NCI-H2029 treated with DMSO at 0.1 percent for 48 hours (cell line): ENCODE measurements at regions not wholly inside any gene's neighbourhood (a gene's known extent, or its start where the extent isn't known, plus 50 kb on each side); places are given as distances from the start of the nearest gene placed in this dataset.
"Not testable (repeated sequence)": the region's sequence is repeated elsewhere in the genome, so short reads cannot be mapped to it uniquely, and the experiment has no call there.

Experiments
- DNase-seq: peaks from one replicate; lab custom pipeline; 2025; lab: John Stamatoyannopoulos, UW

DNA sequence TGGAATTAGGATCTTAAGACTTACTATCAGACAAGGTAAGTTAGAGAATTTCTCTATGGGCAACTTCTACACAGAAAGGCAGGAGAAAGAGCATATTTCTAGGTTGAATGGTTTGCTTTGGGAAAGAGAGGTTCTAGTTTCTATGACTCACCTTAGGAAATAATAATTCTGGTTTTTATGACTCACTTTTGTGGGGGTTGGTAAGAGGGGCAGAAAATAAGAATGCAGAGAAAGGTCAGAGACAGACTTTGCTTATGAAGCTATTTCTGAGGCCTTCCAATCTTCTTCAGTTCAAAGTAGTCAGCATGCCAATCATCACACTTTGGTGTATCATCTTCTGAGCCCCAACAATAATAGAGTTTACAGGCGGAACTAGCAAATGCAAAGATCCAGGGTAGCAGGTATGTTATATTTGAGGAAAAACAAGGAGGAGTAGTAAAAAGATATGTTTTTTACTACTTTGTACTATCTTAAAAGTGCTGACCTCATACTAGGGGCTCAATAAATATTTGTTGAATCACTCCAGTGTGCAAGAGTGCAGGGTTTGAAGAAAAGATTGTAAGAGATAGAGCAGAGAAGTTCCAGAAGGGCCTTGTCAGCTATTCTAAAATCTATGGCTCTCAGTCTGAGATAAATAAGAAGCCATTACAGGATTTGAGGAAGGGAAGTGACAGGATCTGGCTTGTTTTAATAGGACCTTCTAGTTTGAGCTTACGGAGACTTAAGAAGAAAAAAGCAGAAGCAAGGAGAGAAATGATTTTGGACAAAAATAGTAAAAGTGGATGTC lies 56.7 kb upstream of the LRFN5 start:
- DNase-seq, result no peak

DNA sequence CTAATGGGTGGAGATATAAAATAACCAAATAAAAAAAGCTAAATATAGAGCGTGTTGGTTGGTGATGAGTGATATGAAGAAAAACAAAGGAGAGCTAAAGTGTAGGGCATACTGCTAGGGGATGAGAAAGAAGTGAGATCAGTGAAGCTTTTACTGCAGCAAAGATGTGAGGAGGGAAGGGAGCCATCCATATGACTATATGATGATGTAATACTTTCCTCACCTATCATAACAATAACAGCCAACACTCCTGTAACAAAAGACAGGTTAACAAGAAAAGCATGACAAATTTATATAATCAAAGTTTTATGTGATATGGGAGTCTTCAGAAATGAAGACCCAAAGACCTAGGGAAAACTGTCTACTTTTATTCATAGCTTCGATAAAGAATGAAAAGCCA lies 57.4 kb upstream of the LRFN5 start:
- no peak for DNase-seq

DNA sequence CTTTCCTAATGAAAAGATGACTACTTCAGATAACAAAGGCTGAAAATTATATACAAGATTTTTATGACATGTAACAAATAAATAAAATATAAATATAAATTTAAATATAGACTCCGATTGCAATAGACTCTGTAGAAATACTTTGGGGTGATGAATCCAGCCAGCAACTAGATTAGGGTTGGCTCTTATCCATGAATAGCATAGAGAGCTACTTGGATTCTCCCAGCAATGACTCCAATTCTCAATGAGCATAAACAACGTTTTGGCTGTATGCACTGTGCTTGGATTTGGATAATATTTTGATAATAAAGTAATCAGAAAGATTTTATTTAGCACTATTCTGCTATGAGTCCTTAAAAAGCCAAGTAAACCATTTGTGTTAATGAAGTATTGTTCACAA lies 58.0 kb upstream of the LRFN5 start:
- DNase-seq, result no peak

DNA sequence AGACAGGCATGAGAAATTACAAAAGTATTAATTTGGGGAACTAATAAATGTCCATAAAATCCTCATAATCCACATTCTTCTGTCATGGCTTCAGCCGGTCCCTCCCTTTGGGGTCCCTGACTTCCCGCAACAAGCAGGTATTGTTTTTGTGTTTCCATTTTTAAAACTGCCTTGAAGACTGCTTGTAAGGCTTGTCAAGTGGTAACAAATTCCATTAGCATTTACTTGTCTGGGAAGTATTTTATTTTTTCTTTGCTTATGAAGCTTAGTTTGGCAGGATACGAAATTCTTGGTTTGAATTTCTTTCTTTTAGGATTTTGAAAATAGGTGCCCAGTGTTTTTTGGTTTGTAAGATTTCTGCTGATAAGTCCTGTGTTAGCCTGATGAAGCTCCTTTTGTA lies 65.3 kb upstream of the LRFN5 start:
- DNase-seq, result no peak

DNA sequence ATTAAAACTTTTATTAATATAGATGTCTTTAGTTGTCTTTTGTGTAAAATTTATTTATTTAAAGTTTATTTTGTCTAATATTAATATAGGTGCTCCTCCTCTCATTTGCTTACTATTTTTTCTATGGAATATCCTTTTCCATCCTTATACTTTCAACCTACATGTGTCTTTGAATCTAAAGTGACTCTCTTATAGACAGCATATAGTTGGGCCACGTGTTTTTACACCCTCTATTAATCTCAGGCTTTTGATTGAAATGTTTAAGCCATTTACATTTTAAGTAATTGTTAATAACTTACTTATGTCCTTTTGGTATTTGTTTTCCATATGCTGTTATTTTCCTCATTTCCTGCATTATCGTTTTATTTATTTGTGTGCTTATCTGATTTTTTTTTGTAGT lies 74.4 kb upstream of the LRFN5 start:
- DNase-seq, result no peak

DNA sequence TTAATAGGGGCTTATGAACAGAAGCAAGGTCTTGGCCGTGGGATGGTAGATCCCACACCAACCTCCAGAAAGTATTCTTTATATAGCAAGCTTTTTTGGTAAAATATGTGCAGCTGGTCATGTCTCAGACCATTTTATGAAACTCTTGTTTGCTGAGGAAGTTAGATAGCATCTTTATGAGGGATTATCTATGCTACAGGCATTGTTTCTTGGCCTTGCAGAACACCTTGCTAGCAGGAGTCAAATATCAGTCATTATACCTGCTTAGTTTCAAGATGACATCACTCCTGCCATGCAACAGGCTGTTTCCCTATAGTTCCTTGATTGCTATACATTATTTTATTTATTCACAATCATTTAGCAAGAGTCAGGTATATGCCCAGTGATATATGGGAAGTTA lies 84.8 kb upstream of the LRFN5 start:
- DNase-seq, result no peak

DNA sequence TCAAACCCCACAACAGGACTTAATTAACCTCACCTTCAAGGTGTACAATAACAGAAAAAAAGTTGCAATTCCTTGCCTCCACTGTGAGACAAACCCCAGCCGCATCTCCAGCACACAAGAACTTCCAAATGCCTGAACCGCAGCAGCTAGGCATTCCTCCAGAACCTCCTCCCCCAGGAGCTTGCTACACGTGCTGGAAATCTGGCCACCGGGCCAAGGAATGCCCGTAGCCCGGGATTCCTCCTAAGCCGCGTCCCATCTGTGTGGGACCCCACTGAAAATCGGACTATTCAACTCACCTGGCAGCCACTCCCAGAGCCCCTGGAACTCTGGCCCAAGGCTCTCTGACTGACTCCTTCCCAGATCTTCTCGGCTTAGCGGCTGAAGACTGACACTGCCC lies 88.6 kb upstream of the LRFN5 start:
- not testable (repeated sequence) for DNase-seq

DNA sequence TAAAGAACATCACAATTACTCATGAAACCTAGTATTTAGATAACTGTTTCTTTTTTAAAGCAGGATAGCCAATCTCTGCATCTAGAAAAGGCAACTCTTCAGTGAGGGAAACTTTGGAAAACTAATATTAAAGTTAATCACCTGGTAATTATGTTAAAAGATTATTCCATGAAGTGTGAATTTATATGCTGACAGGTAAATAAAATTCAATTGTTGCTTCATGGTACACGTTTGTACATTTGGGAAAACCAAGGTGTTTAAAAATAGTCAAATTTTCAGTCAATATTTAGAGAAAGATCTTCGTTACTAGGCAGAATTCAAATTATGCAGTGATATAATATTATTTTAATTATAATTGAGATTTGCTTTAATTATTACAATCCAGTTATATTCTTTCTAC lies 100.1 kb upstream of the LRFN5 start:
- DNase-seq, result no peak

DNA sequence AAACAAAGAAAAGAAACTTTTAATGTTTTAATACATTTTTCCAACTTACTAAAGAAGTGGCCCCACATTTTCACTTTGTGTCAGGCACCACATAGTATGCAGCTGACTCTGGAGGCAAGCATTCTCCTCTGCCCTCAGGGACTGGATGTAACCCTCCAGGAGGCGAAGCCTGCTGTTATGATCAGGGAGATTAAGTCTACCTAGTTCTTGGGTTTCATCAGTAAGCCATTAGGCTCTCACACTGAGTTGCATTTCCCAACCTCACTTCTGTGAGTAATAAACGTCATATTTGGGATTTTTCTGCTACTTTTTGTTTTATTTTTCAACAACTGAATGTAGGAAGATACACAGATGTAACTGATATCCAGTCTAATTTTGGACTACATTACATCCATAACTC lies 101.2 kb upstream of the LRFN5 start:
- no peak for DNase-seq

DNA sequence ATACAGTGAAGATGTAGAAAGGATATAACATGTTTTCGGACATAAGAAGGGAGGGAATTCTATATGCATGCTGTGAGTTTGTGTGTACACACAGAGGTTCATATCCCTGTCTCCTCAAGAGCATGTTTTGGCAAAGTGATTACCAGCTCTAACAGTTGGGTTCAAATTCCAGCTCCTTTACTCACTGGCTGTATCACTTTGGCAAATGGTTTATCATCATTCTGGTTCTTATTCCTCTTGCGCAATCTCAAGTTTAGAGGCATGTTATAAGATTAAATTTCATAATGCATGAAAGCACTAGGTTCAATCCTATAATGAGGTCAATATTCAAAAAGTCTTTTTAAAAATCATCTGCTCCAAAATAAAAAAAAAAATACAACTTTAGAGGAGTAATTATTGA lies 107.7 kb upstream of the LRFN5 start:
- no peak for DNase-seq

DNA sequence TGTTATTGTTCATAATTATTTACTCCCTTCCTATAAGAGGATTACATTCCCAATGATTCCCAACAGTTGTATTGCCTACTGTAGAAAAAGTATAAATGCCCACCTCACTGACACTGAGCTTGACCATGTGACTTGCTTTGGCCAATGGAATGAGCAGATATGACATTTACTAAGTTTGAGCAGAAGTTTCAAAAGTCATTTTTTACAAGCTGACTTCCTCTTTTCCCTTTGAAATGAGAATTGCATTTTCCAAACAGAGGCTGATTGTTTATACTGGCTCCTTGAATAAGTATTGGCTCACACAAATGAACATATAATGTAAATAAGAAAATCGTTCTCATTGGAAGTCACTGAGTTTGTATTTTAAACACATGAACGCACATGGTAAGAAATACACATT lies 116.4 kb upstream of the LRFN5 start:
- DNase-seq, result no peak

DNA sequence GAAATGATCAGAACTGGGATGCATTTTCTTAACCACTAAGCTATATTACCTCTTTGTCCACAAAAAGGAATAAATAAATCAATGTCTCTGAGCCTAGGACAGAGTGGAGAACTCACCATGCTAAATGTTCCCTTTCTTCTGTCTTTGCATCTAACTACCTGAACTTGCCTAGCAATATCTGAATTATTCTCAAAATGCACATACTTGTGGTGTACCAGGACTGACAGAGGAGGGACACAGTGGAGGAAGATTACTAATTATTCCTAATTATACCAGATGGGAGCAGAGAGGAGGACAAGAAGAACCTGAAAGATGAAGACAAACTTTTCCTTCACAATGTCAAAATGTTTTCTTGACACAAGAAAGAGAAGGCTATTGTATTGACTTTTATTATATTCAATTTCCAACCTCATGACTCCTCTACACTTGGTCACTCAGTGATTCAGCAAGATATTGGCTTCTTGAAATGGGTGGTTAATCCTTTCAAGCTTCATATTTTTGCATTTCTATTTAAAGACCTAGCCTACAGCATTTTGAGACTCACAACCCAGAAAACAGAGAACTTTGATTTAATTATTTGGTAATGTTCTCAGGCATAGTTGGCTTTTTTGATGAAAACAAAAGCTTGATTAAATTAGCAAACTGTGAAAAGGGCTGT lies 117.2 kb upstream of the LRFN5 start:
- no peak for DNase-seq

DNA sequence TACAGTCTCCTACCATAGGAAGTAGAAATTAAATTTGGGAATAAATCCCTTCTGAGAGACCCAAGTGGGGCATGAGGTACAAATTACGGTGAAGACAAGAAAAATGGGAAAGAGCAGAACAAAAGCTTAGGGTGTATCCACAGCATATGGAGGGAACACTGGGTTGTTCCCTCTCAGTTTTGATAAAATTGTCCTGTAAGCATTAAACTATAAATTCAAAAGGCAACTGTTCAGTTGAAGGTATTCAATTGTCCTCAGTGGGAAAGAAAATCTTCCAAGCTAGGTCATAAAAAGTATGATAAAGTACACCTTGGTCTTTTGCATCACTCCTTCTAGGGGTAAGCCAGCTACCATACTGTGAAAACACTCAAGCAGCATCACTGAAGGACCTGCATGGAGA lies 118.3 kb upstream of the LRFN5 start:
- DNase-seq, result no peak

DNA sequence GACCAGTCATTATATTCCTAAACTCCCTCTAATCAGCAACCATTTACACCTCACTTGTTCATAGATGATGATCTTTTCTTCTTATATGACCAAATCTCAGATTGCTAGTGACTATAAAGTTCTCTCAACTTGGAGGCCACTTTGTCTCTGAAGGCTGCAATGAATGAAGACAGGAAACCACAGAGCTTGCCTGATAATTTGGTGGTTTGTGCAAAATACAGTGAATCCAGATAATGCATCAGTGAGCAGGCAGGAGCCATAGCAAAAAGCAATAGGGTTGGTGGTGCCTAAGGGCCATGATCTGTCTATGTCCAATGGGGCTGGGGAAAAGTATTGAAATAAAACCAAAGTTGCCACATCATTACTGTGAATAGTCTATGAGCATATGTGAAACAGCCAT lies 123.8 kb upstream of the LRFN5 start:
- DNase-seq, result no peak

DNA sequence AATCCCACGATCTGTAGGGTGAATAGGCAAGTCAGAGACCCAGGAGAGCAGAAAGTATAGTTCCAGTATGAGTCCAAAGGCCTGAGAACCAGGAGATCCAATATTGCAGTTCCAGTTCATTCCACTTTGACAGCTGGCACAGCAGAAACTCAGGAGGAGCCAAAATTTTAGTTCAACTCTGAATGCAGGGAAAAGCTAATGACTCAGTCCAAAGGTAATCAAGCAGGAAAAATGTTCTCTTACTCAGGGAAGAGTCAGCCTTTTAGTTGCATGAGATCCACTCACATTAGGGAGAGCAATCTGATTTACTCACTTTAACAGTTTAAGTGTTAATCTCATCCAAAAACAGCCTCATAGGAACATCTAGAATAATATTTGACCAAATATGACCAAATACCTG lies 130.2 kb upstream of the LRFN5 start:
- no peak for DNase-seq

DNA sequence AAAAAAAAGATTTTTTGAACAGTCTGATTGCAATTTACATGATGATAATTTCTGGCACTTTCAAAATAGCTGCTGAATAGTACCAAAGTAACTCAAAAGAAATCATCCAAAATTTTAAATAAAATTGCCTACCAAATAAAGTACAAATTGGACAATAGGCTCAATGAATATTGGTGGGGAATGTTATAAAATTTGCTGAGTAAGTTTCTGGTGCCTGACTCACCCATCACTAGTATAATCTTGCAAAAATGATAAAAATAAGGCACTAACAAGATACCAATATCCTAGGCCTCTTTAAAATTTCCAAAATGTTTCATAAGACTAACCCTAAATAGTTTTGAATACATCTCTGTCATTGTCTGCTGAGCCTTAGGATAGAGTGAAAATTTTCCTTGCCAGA lies 145.3 kb upstream of the LRFN5 start:
- DNase-seq, result no peak

DNA sequence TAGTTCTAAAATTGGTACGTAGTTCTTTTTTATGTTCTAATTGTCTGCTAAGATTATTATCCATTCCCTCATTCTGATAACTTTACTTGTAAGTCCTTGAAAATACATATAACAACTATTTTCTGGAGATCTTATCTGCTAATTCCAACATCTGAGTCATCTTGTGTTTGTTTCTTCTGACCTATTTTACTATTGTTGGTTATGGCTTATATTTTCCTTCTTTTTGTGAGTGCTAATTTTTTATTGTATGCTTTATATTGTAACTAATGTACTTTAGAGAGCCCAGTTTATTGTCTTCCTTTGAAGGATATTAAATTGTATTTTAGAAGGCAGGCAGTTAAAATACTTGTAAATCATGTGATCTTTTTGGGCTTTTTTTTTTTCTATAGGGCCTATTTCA lies 149.3 kb upstream of the LRFN5 start:
- DNase-seq, result no peak

DNA sequence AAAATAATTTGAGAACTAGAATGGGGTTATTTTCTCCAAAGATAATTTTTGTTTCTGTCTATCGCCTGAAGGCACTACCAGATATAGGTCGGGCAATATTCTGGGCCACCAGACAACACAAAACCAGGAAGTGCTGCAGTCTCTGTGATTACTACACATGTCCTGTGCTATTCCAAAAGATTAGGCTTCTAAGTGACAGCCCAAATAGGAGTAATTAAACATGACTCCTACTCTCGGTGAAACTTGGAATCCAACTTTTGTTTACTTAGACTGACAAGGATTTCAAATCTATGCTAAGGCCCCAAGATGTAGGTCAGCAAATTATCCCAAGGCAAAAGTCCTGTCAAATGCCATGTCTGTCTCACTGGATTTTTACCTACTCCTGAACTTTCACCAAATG lies 157.6 kb upstream of the LRFN5 start:
- no peak for DNase-seq

DNA sequence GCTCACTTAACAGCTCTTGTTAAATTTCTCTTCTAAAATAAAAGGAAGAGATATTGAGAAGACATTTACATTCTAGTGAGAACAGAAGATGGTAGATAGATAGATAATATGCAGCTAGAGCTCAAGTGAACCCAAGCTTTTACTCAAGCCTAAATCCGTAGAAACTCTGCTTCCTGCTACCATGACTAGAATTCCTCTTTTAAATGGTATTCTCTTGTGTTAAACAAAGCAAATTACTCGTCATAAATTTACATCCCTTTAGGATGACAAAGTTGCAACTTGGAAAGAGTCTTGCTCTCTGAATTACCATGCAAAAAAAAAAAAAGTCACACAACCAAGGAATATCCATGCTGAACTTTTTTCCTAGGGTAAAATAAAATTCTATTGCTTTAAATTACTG lies 160.7 kb upstream of the LRFN5 start:
- DNase-seq, result no peak

DNA sequence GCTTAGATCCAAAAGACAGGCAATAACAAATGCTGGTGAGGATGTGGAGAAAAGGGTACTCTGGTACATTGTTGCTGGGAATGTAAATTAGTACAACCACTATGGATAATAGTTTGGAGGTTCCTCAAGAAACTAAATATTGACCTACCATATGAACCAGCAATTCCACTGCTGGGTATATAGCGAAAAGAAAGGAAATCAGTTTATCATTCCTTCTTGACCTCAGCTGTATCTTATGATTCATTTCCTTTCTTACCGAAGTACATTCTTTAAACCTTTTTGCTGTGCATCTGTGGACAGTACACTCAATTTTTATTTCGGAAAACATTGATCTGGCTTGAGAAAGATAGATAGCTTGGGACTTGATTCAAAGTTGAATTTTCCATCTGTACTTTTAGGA lies 183.2 kb upstream of the LRFN5 start:
- DNase-seq, result no peak

DNA sequence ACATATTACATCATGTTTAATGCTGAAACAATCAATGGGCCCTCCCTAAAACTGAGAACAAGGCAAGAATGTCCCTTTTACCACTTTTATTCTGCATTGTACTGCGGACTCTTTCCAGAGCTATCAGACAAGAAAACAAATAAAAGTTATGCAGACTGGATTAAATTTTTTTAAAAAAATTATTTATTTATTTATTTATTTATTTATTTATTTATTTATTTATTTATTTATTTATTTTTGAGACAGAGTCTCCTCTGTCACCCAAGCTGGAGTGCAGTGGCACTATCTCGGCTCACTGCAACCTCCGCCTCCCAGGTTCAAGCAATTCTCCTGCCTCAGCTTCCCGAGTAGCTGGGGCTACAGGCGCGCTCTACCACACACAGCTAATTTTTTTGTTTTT lies 185.4 kb upstream of the LRFN5 start:
- not testable (repeated sequence) for DNase-seq

DNA sequence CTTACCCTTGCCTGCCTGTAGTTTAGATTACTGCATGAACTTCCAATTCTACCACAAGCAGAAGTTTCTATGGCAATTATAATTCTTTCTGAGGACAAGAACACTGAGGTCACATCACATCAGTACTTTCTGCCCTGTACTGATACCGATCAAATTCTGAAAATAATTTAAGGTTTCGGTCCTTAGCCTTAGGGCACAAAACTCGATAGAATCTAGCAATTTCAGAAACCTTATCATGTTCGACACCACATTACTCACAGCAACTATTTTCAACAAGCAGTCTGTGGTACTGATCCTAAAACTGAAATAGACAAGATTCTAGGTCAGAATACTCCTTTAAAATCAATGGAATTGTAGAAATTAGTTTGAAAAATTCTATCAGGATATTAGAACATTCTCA lies 187.0 kb upstream of the LRFN5 start:
- no peak for DNase-seq

DNA sequence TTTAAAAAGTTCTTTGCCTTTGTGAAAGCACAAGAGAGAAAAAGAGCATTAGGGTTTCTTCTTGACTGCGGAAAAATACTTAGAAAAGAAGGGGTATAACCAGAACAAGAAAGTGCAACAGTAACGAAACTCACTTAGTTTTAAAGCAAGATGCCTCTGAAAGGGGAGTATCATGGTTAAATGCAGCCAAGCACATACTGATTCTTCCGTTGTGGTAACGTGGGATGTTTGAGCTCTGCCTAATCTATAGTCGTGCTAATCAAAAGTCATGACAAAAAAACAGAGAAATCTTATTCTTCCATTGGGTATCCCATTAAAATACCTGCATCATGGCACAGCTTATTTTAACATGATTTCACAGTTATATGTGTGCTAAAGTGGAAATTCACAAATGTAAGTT lies 187.8 kb upstream of the LRFN5 start:
- no peak for DNase-seq

DNA sequence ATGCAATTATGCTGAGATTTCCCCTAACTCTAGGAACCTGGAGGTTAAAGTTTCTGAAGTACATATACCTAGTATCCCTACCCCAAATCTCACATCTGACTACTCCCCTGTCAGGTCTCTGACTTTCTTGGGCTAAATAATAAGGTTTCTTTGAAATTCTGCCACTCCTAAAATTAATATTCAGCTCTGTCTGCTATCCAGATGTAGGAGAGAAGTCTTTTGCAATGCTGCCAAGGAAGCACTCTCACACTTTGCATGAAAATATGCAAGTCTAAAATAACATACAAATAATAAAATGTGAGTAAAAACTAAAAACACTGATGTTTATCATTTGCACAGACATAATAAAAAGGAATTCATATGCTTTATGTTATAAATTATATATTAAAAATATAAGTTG lies 196.9 kb upstream of the LRFN5 start:
- DNase-seq, result no peak
